IMR-90 (cell line): ENCODE measurements at regions not wholly inside any gene's neighbourhood (a gene's known extent, or its start where the extent isn't known, plus 50 kb on each side); places are given as distances from the start of the nearest gene placed in this dataset.

ENCODE experiments used
- ATAC-seq: fragments of 200-7000 bp; cut with Tn5 transposase; 2 replicates; pipeline ENCODE4 v1.9.1; 2020; ENCODE audit warnings: low read depth, mild to moderate bottlenecking, moderate library complexity
- BruUV-seq: library from RNA; stranded (reverse); fragments of 400-500 nt; replicated peaks from 2 replicates; lab custom pipeline; 2021; lab: Mats Ljungman, UMichigan
- CTCF ChIA-PET: fragments of 300-600 bp; formaldehyde crosslinking; extraction: SDS; loops from one replicate; lab custom pipeline; 2021; ENCODE audit warnings: antibody characterized with exemption; lab: Yijun Ruan, JAX
- POLR2A ChIA-PET: fragments of 300-600 bp; sonication (Branson Sonifier 250); formaldehyde crosslinking; loops from one replicate; lab custom pipeline; 2022; ENCODE audit warnings: antibody characterized with exemption; ENCODE audit not compliant: unreplicated experiment; lab: Charles Lee
- DNase-seq: peaks from one replicate; pipeline ENCODE4 v3.0.0; 2013
- H2AFZ ChIP-seq: replicated peaks from 2 replicates; pipeline ENCODE3; 2013; ENCODE audit warnings: low read length, mild to moderate bottlenecking; ENCODE audit not compliant: poor library complexity
- H2AK5ac ChIP-seq: 2 replicates; pipeline ENCODE4 v1.6.1; 2013; ENCODE audit warnings: low read depth, low read length, inconsistent platforms
- H2AK9ac ChIP-seq: replicated peaks from 2 replicates; pipeline ENCODE3; 2013; ENCODE audit warnings: mild to moderate bottlenecking, low read depth, low read length, moderate library complexity; ENCODE audit not compliant: poor library complexity
- H2BK120ac ChIP-seq: 2 replicates; pipeline ENCODE4 v1.6.1; 2013; ENCODE audit warnings: low read depth, low read length, inconsistent platforms
- H2BK15ac ChIP-seq: 3 replicates; pipeline ENCODE4 v1.6.1; 2013; ENCODE audit warnings: low read depth, low read length, inconsistent platforms
- H2BK20ac ChIP-seq: 2 replicates; pipeline ENCODE4 v1.6.1; 2013; ENCODE audit warnings: low read depth, mild to moderate bottlenecking, inconsistent platforms, low read length, moderate library complexity
- H2BK5ac ChIP-seq: 2 replicates; pipeline ENCODE4 v1.6.1; 2013; ENCODE audit warnings: mild to moderate bottlenecking, low read depth, low read length, inconsistent platforms; ENCODE audit not compliant: poor library complexity, severe bottlenecking
- H3K14ac ChIP-seq: replicated peaks from 2 replicates; pipeline ENCODE4 v1.6.1; 2013; ENCODE audit warnings: low read depth, low read length, inconsistent platforms
- H3K18ac ChIP-seq: 2 replicates; pipeline ENCODE4 v1.6.1; 2013; ENCODE audit warnings: low read depth, low read length, control low read depth
- H3K23ac ChIP-seq: 2 replicates; pipeline ENCODE4 v1.6.1; 2013; ENCODE audit warnings: low read depth, low read length, inconsistent platforms
- H3K27ac ChIP-seq: 2 replicates; pipeline ENCODE4 v1.5.1; 2013; ENCODE audit warnings: mild to moderate bottlenecking, control low read depth, low read length; ENCODE audit not compliant: insufficient read depth
- H3K27me3 ChIP-seq: 2 replicates; pipeline ENCODE4 v1.6.1; 2013; ENCODE audit warnings: low read length; ENCODE audit not compliant: control insufficient read depth, insufficient read depth
- H3K36me3 ChIP-seq: 2 replicates; pipeline ENCODE4 v1.6.1; 2013; ENCODE audit warnings: low read length, mixed read lengths; ENCODE audit not compliant: control insufficient read depth, insufficient read depth
- H3K4ac ChIP-seq: 2 replicates; pipeline ENCODE4 v1.6.1; 2013; ENCODE audit warnings: low read depth, low read length, inconsistent platforms
- H3K4me1 ChIP-seq: 2 replicates; pipeline ENCODE4 v1.6.1; 2013; ENCODE audit warnings: low read length, mixed read lengths; ENCODE audit not compliant: control insufficient read depth, insufficient read depth
- H3K4me2 ChIP-seq: 2 replicates; pipeline ENCODE4 v1.6.1; 2013; ENCODE audit warnings: low read depth, mild to moderate bottlenecking, control low read depth, low read length, moderate library complexity
- H3K4me3 ChIP-seq: 2 replicates; pipeline ENCODE4 v1.5.1; 2013; ENCODE audit warnings: low read depth, mild to moderate bottlenecking, control low read depth, low read length, moderate library complexity; ENCODE audit not compliant: insufficient read depth
- H3K56ac ChIP-seq: 2 replicates; pipeline ENCODE4 v1.6.1; 2013; ENCODE audit warnings: low read length, inconsistent platforms; ENCODE audit not compliant: insufficient read depth; ENCODE audit errors: extremely low read depth
- H3K79me1 ChIP-seq, 2 experiments: 2 replicates each; pipeline ENCODE4 v1.6.1; 2013; ENCODE audit warnings: low read length in 2 of 2, inconsistent platforms in 1 of 2, low read depth in 1 of 2
- H3K9ac ChIP-seq: 2 replicates; pipeline ENCODE4 v1.6.1; 2013; ENCODE audit warnings: low read depth, low read length, control low read depth
- H3K9me1 ChIP-seq: 2 replicates; pipeline ENCODE4 v1.6.1; 2013; ENCODE audit warnings: low read length, inconsistent platforms; ENCODE audit not compliant: insufficient read depth
- H3K9me3 ChIP-seq: 2 replicates; pipeline ENCODE4 v1.6.1; 2013; ENCODE audit warnings: low read length; ENCODE audit not compliant: control insufficient read depth, insufficient read depth
- H4K20me1 ChIP-seq: 2 replicates; pipeline ENCODE4 v1.6.1; 2013; ENCODE audit warnings: low read length, inconsistent platforms; ENCODE audit not compliant: insufficient read depth
- H4K5ac ChIP-seq: 2 replicates; pipeline ENCODE4 v1.6.1; 2013; ENCODE audit warnings: mild to moderate bottlenecking, low read depth, low read length, control low read depth
- H4K8ac ChIP-seq, 2 experiments: 2 replicates each; pipeline ENCODE4 v1.6.1; 2013; ENCODE audit warnings: low read depth in 2 of 2, low read length in 2 of 2, control low read depth in 1 of 2, inconsistent platforms in 1 of 2
- H4K91ac ChIP-seq: 2 replicates; pipeline ENCODE4 v1.6.1; 2013; ENCODE audit warnings: low read depth, low read length, inconsistent platforms; ENCODE audit not compliant: insufficient read depth
- BHLHE40 ChIP-seq: fragments of 150-350 bp; IDR thresholded peaks from 2 replicates; pipeline ENCODE4 v1.6.1; 2016; ENCODE audit warnings: mild to moderate bottlenecking, low read depth, low read length
- CTCF ChIP-seq: conservative IDR thresholded peaks from 2 replicates; pipeline ENCODE4 v1.5.1; 2012; ENCODE audit warnings: mild to moderate bottlenecking, low read depth, low read length, improper control_type of control experiment
- RAD21 ChIP-seq: IDR thresholded peaks from 2 replicates; pipeline ENCODE4 v1.6.1; 2012; ENCODE audit warnings: low read length, improper control_type of control experiment
- RCOR1 ChIP-seq: IDR thresholded peaks from 2 replicates; pipeline ENCODE4 v1.6.1; 2012; ENCODE audit warnings: mild to moderate bottlenecking, low read length, improper control_type of control experiment; ENCODE audit not compliant: insufficient replicate concordance
- WGBS, 2 experiments: methylation state at CpG; one replicate each; pipeline versions ENCODE4 v1.1.5 to v1.1.7; 2013; ENCODE audit warnings: missing lambda C conversion rate in 2 of 2; ENCODE audit not compliant: insufficient read length in 1 of 2; ENCODE audit errors: extremely low coverage in 2 of 2; 5-methylcytosine and 5-hydroxymethylcytosine counted together
- dilution Hi-C: fragments of 300-500 bp; cut with HindIII; formaldehyde crosslinking; loops from one replicate; pipeline ENCODE4 v1.14.3; 2018; ENCODE audit warnings: low sequenced_read_pairs; ENCODE audit not compliant: unreplicated experiment
- in situ Hi-C: fragments of 300-500 bp; cut with MboI; formaldehyde crosslinking; loops from 3 replicates; pipeline ENCODE4 v1.14.3; 2019; ENCODE audit warnings: low sequenced_read_pairs, inconsistent platforms, mixed read lengths
- intact Hi-C: fragments of 100-400 bp; cut with micrococcal nuclease; formaldehyde crosslinking; loops from 2 replicates; pipeline ENCODE4 v1.10.0; 2022

GRCh38 chr4:127364397-127364796, 268.4 kb upstream of the INTU start:
- Histone ChIP-seq H3K18ac (no peak overlapping the region), H2BK20ac (no peak overlapping the region), H3K27ac (no peak overlapping the region), H3K9me1 (no peaks in the 10 kb centered on the region), H2AFZ (no peak overlapping the region), H3K79me1 (no peaks in the 10 kb centered on the region), H3K27me3 (no peaks in the 10 kb centered on the region), H3K14ac (no peak overlapping the region), H3K23ac (no peak overlapping the region), H2BK15ac (no peak overlapping the region), H3K4me3 (no peak overlapping the region), H2BK5ac (no peak overlapping the region), H2BK120ac (no peak overlapping the region), H4K5ac (no peak overlapping the region), H2AK5ac (no peak overlapping the region), H3K9me3 (no peaks in the 10 kb centered on the region), H4K20me1 (no peaks in the 10 kb centered on the region), H3K4me1 (no peaks in the 10 kb centered on the region), H3K36me3 (no peaks in the 10 kb centered on the region), H3K4me2 (no peak overlapping the region), H3K56ac (no peak overlapping the region), H4K8ac (no peak overlapping the region), H3K4ac (no peak overlapping the region), H4K91ac (no peak overlapping the region), H2AK9ac (no peak overlapping the region), H3K9ac (no peak overlapping the region)
- dilution Hi-C loops: no loop called here
- no peak for ATAC-seq
- ChIA-PET CTCF (no interaction called here), POLR2A (no interaction called here)
- BruUV-seq: no TSS peak
- 60% methylated on average over 2 of the region's 3 CpGs; no CpG with 5 or more reads in 1 of the 2 experiments for WGBS, 2 experiments
- no peak for DNase-seq
- in situ Hi-C loops: no loop called here
- TF ChIP-seq RAD21 (no peak), CTCF (no peak), RCOR1 (no peak), BHLHE40 (no peak)
- intact Hi-C loops: no loop called here
